ENCODE measurements at regions not wholly inside any gene's neighbourhood (a gene's known extent, or its start where the extent isn't known, plus 50 kb on each side); places are given as distances from the start of the nearest gene placed in this dataset.

- TF ChIP-seq TAF1 (IDR thresholded peaks at IDR 0.05; ENCODE audit: borderline replicate concordance, insufficient read depth, low read length) = no peak
- no peak for TF ChIP-seq POLR2AphosphoS5 (IDR thresholded peaks at IDR 0.05; ENCODE audit: low read depth, low read length)
Observed at GRCh38 chr2:21607572-21607971, 483.8 kb downstream of the TDRD15 start.

Data from PFSK-1 (cell line).